GM06990 (cell line): ENCODE measurements at regions not wholly inside any gene's neighbourhood (a gene's known extent, or its start where the extent isn't known, plus 50 kb on each side); places are given as distances from the start of the nearest gene placed in this dataset.

Experiments
- DNase-seq: peaks from one replicate; pipeline ENCODE4 v3.0.0-alpha.2; 2011; ENCODE audit not compliant: insufficient read length; ENCODE audit errors: extremely low read depth
- H3K27me3 ChIP-seq: replicated peaks from 2 replicates; pipeline ENCODE4 v1.6.0; 2011; ENCODE audit warnings: low read length; ENCODE audit not compliant: control insufficient read depth, insufficient read depth
- H3K36me3 ChIP-seq: 2 replicates; pipeline ENCODE4 v1.5.1; 2011; ENCODE audit warnings: low read length; ENCODE audit not compliant: control insufficient read depth, insufficient read depth
- H3K4me3 ChIP-seq: replicated peaks from 2 replicates; pipeline ENCODE4 v1.5.1; 2011; ENCODE audit warnings: low read depth, mild to moderate bottlenecking, control low read depth, low read length
- TF ChIP-seq, protein P1 (sequence below): IDR thresholded peaks from 2 replicates; pipeline ENCODE4 v1.5.1; 2011; ENCODE audit warnings: low read length, control low read depth, mild to moderate bottlenecking, inconsistent platforms; ENCODE audit not compliant: insufficient read depth, poor library complexity, severe bottlenecking

GRCh38 chr12:24463375-24463774 lies 485.5 kb downstream of the BCAT1 start:
- H3K27me3 ChIP-seq: no peaks in the 10 kb centered on the region
- no peak for DNase-seq
- TF ChIP-seq, protein P1, sequence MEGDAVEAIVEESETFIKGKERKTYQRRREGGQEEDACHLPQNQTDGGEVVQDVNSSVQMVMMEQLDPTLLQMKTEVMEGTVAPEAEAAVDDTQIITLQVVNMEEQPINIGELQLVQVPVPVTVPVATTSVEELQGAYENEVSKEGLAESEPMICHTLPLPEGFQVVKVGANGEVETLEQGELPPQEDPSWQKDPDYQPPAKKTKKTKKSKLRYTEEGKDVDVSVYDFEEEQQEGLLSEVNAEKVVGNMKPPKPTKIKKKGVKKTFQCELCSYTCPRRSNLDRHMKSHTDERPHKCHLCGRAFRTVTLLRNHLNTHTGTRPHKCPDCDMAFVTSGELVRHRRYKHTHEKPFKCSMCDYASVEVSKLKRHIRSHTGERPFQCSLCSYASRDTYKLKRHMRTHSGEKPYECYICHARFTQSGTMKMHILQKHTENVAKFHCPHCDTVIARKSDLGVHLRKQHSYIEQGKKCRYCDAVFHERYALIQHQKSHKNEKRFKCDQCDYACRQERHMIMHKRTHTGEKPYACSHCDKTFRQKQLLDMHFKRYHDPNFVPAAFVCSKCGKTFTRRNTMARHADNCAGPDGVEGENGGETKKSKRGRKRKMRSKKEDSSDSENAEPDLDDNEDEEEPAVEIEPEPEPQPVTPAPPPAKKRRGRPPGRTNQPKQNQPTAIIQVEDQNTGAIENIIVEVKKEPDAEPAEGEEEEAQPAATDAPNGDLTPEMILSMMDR: no peak
- H3K36me3 ChIP-seq: no peaks in the 10 kb centered on the region
- H3K4me3 ChIP-seq: no peak overlapping the region

DNA sequence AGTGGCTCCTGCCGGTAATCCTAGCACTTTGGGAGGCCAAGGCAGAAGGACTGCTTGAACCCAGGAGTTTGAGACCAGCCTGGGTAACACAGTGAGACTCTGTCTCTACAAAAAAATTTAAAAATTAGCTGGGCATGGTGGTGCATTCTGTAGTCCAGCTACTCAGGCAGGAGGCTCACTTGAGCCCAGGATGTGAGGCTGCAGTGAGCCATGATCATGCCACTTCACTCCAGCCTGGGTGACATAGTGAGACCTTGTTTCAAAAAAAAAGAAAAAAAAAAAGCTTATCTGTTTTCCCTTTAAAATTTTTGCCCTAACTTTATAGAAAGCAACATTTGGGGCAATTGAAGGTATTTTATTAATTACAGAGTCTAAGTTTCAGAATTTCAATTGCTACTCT lies 486.0 kb downstream of the BCAT1 start:
- Histone ChIP-seq H3K27me3 (no peaks in the 10 kb centered on the region), H3K36me3 (no peaks in the 10 kb centered on the region), H3K4me3 (no peak overlapping the region)
- TF ChIP-seq, protein P1: no peak
- DNase-seq: no peak

GRCh38 chr12:24460506-24460905 lies 488.4 kb downstream of the BCAT1 start:
- TF ChIP-seq, protein P1: no peak
- DNase-seq: no peak
- no peak overlapping the region for H3K4me3 ChIP-seq
- H3K27me3 ChIP-seq: no peaks in the 10 kb centered on the region
- H3K36me3 ChIP-seq: no peaks in the 10 kb centered on the region

DNA sequence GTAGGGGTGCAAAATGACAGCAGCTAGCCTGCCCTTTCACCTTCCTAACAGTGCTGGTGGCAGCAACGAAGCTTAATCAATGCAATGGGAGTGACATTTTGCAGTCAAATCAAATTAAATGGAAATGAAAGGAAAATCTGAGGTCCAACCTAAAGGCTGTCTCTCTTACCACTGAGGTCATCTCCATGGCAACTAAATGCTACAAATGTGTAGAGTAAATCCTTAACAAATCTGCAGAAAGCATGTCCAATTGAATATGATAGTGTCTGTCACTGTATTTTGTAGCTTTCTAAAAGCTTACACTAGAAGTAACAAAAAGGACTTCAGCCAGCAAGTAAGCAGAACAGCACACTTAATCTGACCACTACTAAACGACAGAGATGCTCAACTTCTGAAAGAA lies 488.8 kb downstream of the BCAT1 start:
- Histone ChIP-seq H3K4me3 (no peak overlapping the region), H3K36me3 (no peaks in the 10 kb centered on the region), H3K27me3 (no peaks in the 10 kb centered on the region)
- TF ChIP-seq, protein P1: no peak
- DNase-seq: no peak

GRCh38 chr12:24455811-24456210 lies 493.1 kb downstream of the BCAT1 start:
- no peaks in the 10 kb centered on the region for H3K27me3 ChIP-seq
- no peak for DNase-seq
- H3K4me3 ChIP-seq: no peak overlapping the region
- no peaks in the 10 kb centered on the region for H3K36me3 ChIP-seq
- TF ChIP-seq, protein P1: no peak

GRCh38 chr12:24447678-24448077 lies 498.2 kb upstream of the SOX5 start:
- Histone ChIP-seq H3K4me3 (no peak overlapping the region), H3K27me3 (no peaks in the 10 kb centered on the region), H3K36me3 (no peaks in the 10 kb centered on the region)
- no peak for DNase-seq
- TF ChIP-seq, protein P1: no peak
